GM23338 (cell line): ENCODE measurements at regions not wholly inside any gene's neighbourhood (a gene's known extent, or its start where the extent isn't known, plus 50 kb on each side); places are given as distances from the start of the nearest gene placed in this dataset.
A peak's percentile ranks its signal among the peaks of the same experiment; 100 is the strongest.

Experiments
- ATAC-seq: fragments of 200-7000 bp; cut with Tn5 transposase; 3 replicates; pipeline ENCODE4 v1.9.1; 2020
- DNase-seq: peaks from one replicate; pipeline ENCODE4 v3.0.0-alpha.2; 2015; ENCODE audit warnings: low spot score
- H2AFZ ChIP-seq: fragments of 200-600 bp; sonication (generic); 2 replicates; pipeline ENCODE4 v1.8.0; 2016; ENCODE audit warnings: antibody characterized with exemption, mild to moderate bottlenecking, moderate library complexity
- H3F3A ChIP-seq: fragments of 200-600 bp; sonication (generic); replicated peaks from 2 replicates; pipeline ENCODE4 v1.8.0; 2017; ENCODE audit warnings: antibody characterized with exemption, mixed run types, low read depth
- H3K27ac ChIP-seq: fragments of 200-600 bp; sonication (generic); 2 replicates; pipeline ENCODE4 v1.6.1; 2016; ENCODE audit warnings: low read depth
- H3K27me3 ChIP-seq: fragments of 200-600 bp; sonication (generic); 2 replicates; pipeline ENCODE4 v1.8.0; 2016; ENCODE audit warnings: mild to moderate bottlenecking, mixed run types, moderate library complexity; ENCODE audit not compliant: insufficient read depth
- H3K36me3 ChIP-seq: fragments of 200-600 bp; sonication (generic); 2 replicates; pipeline ENCODE4 v1.8.0; 2016; ENCODE audit warnings: mild to moderate bottlenecking; ENCODE audit not compliant: insufficient read depth
- H3K4me1 ChIP-seq: fragments of 200-600 bp; sonication (generic); 2 replicates; pipeline ENCODE4 v1.8.0; 2016; ENCODE audit warnings: mild to moderate bottlenecking, moderate library complexity; ENCODE audit not compliant: insufficient read depth
- H3K4me2 ChIP-seq: fragments of 200-600 bp; sonication (generic); 2 replicates; pipeline ENCODE4 v1.7.1; 2017; ENCODE audit warnings: mixed run types
- H3K4me3 ChIP-seq: fragments of 200-600 bp; sonication (generic); 2 replicates; pipeline ENCODE4 v1.6.1; 2016; ENCODE audit warnings: mixed run types
- H3K79me2 ChIP-seq: fragments of 200-600 bp; sonication (generic); replicated peaks from 2 replicates; pipeline ENCODE4 v1.8.0; 2017; ENCODE audit warnings: mild to moderate bottlenecking; ENCODE audit not compliant: insufficient read depth
- H3K9me2 ChIP-seq: fragments of 200-600 bp; sonication (generic); 2 replicates; pipeline ENCODE4 v1.8.0; 2017; ENCODE audit not compliant: insufficient read depth
- H4K20me1 ChIP-seq: fragments of 200-600 bp; sonication (generic); replicated peaks from 2 replicates; pipeline ENCODE4 v1.8.0; 2017; ENCODE audit warnings: mild to moderate bottlenecking; ENCODE audit not compliant: insufficient read depth
- H3K27ac Mint-ChIP-seq: 2 replicates; pipeline ENCODE4 v1.8.0; 2020; ENCODE audit warnings: inconsistent platforms, mild to moderate bottlenecking, moderate library complexity, mixed read lengths
- H3K27me3 Mint-ChIP-seq: 3 replicates; pipeline ENCODE4 v1.8.0; 2022; ENCODE audit warnings: low read depth, mild to moderate bottlenecking, moderate library complexity, mixed read lengths, inconsistent platforms; ENCODE audit not compliant: insufficient read depth, poor library complexity
- H3K36me3 Mint-ChIP-seq: 3 replicates; pipeline ENCODE4 v1.8.0; 2021; ENCODE audit warnings: low read depth, mild to moderate bottlenecking, inconsistent platforms, moderate library complexity, mixed read lengths
- H3K4me1 Mint-ChIP-seq: 3 replicates; pipeline ENCODE4 v1.8.0; 2020; ENCODE audit warnings: mild to moderate bottlenecking, inconsistent platforms, mixed read lengths
- H3K4me3 Mint-ChIP-seq: 3 replicates; pipeline ENCODE4 v1.8.0; 2021; ENCODE audit warnings: moderate library complexity, mild to moderate bottlenecking, inconsistent platforms, mixed read lengths
- H3K9me3 Mint-ChIP-seq: 3 replicates; pipeline ENCODE4 v1.8.0; 2020; ENCODE audit warnings: moderate library complexity, mild to moderate bottlenecking, inconsistent platforms, mixed read lengths
- ETS1 ChIP-seq: IDR thresholded peaks from 2 replicates; pipeline ENCODE4 v1.6.1; 2016; ENCODE audit warnings: antibody characterized with exemption
- EZH2 ChIP-seq: fragments of 200-600 bp; sonication (generic); IDR thresholded peaks from one replicate; pipeline ENCODE4 v1.8.0; 2017; ENCODE audit warnings: antibody characterized with exemption, mild to moderate bottlenecking, low read depth; ENCODE audit not compliant: unreplicated experiment
- EZH2phosphoT487 ChIP-seq: fragments of 200-600 bp; sonication (generic); IDR thresholded peaks from one replicate; pipeline ENCODE4 v1.8.1; 2018; ENCODE audit warnings: antibody characterized with exemption; ENCODE audit not compliant: unreplicated experiment
- NANOG ChIP-seq: IDR thresholded peaks from 2 replicates; pipeline ENCODE4 v1.6.1; 2016; ENCODE audit warnings: antibody characterized with exemption, borderline replicate concordance
- ZNF331 ChIP-seq: fragments of 250-450 bp; sonication (Bioruptor Pico); IDR thresholded peaks from 2 replicates; pipeline ENCODE4 v1.5.0; 2020; ENCODE audit warnings: low read depth, mild to moderate bottlenecking, moderate library complexity
- ZNF462 ChIP-seq: fragments of 250-450 bp; sonication (Bioruptor Pico); IDR thresholded peaks from 2 replicates; pipeline ENCODE4 v1.5.0; 2020; ENCODE audit warnings: mild to moderate bottlenecking, moderate library complexity
- TF ChIP-seq, protein P1 (sequence below), 2 experiments: fragments of 200-600 bp in 1 of 2; sonication (generic) in 1 of 2; conservative IDR thresholded peaks; 2 replicates each; pipeline versions ENCODE4 v1.5.1 to v1.6.1; 2016 to 2017; ENCODE audit warnings: antibody characterized with exemption in 2 of 2, low read depth in 2 of 2, mild to moderate bottlenecking in 2 of 2, moderate library complexity in 1 of 2

DNA sequence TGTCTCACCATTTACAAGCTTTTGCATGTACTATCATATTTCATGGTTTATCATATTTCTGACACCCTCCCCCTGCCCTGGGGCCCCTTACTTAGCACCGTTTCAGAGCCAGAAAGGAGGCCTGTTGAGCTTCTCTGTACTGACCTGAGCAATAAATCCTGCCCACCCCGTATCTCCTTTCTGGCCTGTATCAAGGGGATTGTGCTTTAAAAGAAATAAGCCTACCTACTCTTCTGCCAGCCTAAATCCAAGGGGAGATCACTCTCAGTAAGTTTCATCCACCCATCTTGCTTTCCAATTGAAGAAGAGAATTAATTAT is 54.0 kb upstream of the FST start (continued):
- TF ChIP-seq, protein P1, sequence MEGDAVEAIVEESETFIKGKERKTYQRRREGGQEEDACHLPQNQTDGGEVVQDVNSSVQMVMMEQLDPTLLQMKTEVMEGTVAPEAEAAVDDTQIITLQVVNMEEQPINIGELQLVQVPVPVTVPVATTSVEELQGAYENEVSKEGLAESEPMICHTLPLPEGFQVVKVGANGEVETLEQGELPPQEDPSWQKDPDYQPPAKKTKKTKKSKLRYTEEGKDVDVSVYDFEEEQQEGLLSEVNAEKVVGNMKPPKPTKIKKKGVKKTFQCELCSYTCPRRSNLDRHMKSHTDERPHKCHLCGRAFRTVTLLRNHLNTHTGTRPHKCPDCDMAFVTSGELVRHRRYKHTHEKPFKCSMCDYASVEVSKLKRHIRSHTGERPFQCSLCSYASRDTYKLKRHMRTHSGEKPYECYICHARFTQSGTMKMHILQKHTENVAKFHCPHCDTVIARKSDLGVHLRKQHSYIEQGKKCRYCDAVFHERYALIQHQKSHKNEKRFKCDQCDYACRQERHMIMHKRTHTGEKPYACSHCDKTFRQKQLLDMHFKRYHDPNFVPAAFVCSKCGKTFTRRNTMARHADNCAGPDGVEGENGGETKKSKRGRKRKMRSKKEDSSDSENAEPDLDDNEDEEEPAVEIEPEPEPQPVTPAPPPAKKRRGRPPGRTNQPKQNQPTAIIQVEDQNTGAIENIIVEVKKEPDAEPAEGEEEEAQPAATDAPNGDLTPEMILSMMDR (conservative IDR thresholded peaks at IDR 0.05; ENCODE audit: low read depth in 2 of 2), result no peak
- TF ChIP-seq EZH2phosphoT487 (no peak), ETS1 (no peak)

DNA sequence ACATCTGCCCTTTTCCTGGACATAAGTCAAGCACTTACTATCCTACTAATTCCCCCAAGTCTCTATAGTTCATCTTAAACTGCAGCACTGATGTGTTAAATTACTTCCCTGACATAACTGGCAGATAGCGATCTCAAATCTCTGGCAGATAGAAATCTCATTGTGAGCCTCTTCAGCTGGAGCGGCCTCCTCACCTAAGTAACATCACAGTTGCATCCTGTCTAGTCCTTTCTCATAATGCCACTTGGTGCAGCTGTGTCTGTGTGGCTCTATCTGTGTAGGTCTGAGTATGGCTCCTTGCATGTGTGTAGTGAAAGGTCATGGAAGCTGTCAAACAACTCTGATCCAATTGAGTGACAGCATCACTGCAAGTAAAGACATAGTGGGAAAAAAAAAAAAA is 53.6 kb upstream of the FST start:
- peaks cover 11% of the 10 kb centered on the region for H3K4me1 Mint-ChIP-seq
- Histone ChIP-seq H4K20me1 (no peaks in the 10 kb centered on the region), H3K79me2 (no peaks in the 10 kb centered on the region), H3K36me3 (no peaks in the 10 kb centered on the region), H2AFZ (peak overlapping the region; percentile 24; the same call in 1 of the 2 replicates), H3K27ac (no peak overlapping the region), H3K9me2 (no peaks in the 10 kb centered on the region), H3K4me3 (no peak overlapping the region), H3K4me1 (0 out of 2 replicates have a peak, but pooled peaks cover 2% of the 10 kb centered on the region), H3F3A (no peaks in the 10 kb centered on the region), H3K27me3 (no peaks in the 10 kb centered on the region), H3K4me2 (no peak overlapping the region)
- DNase-seq, result no peak
- H3K27ac Mint-ChIP-seq, result no peak overlapping the region
- H3K4me3 Mint-ChIP-seq, result no peak overlapping the region
- H3K36me3 Mint-ChIP-seq, result no peaks in the 10 kb centered on the region; the same call in 2 of the 3 replicates
- H3K27me3 Mint-ChIP-seq, result peaks cover 3% of the 10 kb centered on the region
- no peak for ATAC-seq
- TF ChIP-seq ETS1 (no peak), ZNF331 (CRISPR knock-in tag) (no peak), EZH2 (no peak), ZNF462 (CRISPR knock-in tag) (no peak), NANOG (no peak)
- TF ChIP-seq, protein P1 (conservative IDR thresholded peaks at IDR 0.05; ENCODE audit: low read depth in 2 of 2), result no peak
- no peaks in the 10 kb centered on the region for H3K9me3 Mint-ChIP-seq
